ENCODE measurements at regions not wholly inside any gene's neighbourhood (a gene's known extent, or its start where the extent isn't known, plus 50 kb on each side); places are given as distances from the start of the nearest gene placed in this dataset.

GRCh38 chr21:20946701-20947100, 51.5 kb upstream of the NCAM2 start:
- TF ChIP-seq CTCF (conservative IDR thresholded peaks at IDR 0.05 in 1 of 2, IDR thresholded peaks at IDR 0.05 in 1 of 2; ENCODE audit: extremely low read depth in 1 of 2, insufficient read depth in 1 of 2, low read depth in 1 of 2, low read length in 2 of 2), result no peak
- TF ChIP-seq EZH2 (IDR thresholded peaks at IDR 0.05; ENCODE audit: borderline replicate concordance, low read length), result no peak

All from mammary epithelial cell (primary cell).